ENCODE measurements at regions not wholly inside any gene's neighbourhood (a gene's known extent, or its start where the extent isn't known, plus 50 kb on each side); places are given as distances from the start of the nearest gene placed in this dataset.

DNA sequence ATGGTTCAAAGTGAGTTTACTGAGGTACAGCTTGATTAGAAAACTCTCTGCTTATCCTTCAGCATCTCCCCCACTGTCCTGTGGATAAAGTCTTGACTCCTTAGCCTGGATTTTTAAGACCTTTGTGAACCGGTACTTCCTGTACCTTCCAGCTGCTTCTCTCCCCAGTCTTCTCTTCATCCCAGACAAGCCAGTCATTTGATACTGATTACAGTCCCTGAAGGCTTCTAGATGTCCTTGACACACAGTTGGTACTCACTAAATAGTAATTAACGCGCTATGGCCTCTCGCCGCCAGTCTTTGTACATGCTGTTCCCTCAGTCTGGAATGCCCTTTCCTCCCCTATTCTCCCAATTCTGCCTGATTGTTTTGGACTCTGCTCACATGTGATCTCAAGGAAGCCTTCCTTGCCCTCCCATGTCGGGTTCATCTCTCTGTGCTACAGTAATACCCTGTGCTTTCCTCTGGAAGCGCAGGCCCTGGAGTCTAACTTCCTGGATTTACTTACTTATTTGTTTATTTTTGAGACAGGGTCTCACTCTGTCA, 50.6 kb upstream of the PTGR2 start:
- no peak for DNase-seq (ENCODE audit: low read depth)

DNA sequence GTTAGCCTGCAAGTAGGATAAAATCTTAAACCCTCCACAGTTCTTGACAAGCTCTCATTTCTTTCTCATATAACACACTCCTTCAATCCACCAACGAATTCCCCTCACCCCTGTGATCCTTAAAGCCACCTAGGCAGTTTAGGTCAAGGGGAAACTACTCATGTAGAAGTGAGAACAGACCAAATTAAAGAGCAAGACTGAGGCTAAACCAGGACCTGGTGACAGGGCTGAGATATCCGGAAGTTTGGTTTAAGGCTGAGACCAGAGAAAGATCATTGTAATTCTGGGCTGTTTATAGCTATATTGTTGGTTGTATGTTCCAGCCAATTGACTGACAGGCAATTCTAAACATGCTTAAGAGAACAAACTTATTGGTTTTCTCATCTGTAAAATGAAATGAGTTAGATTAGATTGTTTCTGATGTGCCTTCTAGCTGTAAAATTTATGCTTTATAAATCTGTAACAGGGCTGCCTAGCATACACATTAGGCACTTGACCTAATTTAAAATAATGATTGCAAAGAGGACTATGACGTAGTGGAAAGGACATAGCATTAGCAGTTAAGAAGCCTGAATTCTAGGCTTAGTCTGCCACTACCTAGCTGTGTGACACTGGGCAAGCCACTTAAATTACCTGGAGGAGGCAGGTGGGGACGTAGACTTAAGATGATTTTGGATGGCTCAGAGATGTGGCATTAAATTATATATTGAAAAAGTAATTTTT, 53.9 kb upstream of the PTGR2 start:
- H3K4me3 ChIP-seq (ENCODE audit: low read depth, low read length) = no peak overlapping the region
- DNase-seq (ENCODE audit: low read depth) = no peak

More for the DNA sequence above, 50.6 kb upstream of the PTGR2 start:
- no peak overlapping the region for H3K4me3 ChIP-seq (ENCODE audit: low read depth, low read length)

DNA sequence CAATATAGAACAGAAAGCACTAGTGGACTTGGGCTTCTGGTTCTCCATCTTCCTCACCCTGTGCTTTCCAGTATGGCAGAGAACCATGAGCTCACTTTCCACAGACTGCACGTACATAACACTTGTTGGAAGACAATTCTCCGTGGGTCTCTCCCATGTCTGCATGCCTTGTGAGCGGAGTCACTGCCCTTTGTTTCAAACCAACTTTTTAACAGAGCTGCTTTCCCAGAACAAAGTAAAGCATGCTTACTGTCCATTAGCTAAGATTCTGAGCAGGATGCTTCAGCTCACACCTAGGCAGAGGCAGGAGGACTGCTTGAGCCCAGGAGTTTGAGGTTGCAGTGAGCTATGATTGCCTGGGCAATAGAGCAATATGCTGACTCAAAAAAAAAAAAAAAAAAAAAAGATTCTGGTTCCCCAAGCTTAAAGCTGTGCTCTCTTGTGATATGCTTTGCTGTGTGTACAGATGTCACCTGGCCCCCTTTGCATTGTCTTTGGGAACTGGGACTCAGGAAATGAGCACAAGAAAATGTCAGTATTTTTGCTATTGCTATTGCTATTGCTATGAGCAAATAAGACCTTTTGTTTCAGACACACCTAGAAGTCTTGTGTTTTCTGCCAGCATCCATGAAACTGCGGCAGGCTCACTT, 54.6 kb upstream of the PTGR2 start:
- no peak for DNase-seq (ENCODE audit: low read depth)
- no peak overlapping the region for H3K4me3 ChIP-seq (ENCODE audit: low read depth, low read length)

DNA sequence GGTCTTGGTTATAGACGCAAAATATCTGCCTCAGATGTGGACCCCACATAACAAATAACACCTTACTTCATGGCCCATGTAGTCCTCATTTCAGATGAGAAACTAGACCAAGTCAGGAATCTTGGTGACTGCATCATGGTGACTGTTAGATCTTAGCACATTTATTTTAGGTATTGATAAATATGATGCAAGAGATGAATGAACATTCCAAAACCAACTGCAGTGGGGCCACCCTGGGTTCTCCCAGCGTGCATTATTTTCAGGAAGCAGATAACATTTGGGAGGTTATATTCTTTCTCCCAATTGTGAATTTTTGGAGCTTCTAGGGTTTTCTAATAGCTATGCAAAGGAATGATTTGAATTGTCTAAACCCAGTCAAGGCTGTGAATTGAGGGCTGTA, 55.2 kb upstream of the PTGR2 start:
- no peak for DNase-seq (ENCODE audit: low read depth)
- H3K4me3 ChIP-seq (ENCODE audit: low read depth, low read length) = no peak overlapping the region

DNA sequence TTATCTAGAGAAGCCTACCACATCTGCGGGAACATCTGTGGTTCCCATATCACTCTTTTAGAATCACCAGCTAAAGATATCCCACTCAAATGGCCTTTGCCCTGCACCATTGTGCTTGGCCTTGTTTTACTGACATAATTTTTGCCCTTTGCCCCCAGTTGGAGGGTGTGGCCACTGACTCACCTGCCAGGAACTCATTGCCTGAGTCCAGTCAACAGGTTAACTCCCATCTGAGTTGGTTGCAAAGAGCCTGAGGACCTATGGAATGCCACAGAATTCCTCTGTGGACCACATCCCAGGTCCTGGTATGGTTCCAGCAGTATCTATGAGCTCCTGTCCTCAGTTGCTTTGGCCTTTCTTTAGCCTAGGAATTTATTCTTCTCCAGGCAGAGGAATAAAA, 55.7 kb upstream of the PTGR2 start:
- no peak overlapping the region for H3K4me3 ChIP-seq (ENCODE audit: low read depth, low read length)

DNA sequence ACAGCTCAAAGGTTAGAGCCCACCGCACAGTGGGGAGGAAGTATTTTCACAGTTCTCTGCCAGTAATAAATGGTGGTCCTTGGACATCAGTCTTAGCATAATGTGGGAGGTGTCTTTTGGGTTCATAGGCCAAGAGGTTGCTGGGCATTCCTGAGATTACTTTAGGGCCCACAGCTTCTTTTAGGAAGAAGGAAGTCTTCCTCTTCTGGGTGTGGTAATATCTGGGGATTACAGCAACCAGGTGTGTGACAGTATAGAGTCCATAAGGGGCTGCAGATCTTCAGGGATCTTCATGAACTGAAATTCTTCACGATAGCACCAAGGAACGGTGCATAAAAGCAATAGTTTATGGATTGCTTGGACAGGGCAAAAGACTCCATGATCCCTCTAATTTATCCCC, 56.2 kb upstream of the PTGR2 start:
- no peak for DNase-seq (ENCODE audit: low read depth)
- no peak overlapping the region for H3K4me3 ChIP-seq (ENCODE audit: low read depth, low read length)

More for the DNA sequence above, 55.7 kb upstream of the PTGR2 start:
- DNase-seq (ENCODE audit: low read depth) = no peak

DNA sequence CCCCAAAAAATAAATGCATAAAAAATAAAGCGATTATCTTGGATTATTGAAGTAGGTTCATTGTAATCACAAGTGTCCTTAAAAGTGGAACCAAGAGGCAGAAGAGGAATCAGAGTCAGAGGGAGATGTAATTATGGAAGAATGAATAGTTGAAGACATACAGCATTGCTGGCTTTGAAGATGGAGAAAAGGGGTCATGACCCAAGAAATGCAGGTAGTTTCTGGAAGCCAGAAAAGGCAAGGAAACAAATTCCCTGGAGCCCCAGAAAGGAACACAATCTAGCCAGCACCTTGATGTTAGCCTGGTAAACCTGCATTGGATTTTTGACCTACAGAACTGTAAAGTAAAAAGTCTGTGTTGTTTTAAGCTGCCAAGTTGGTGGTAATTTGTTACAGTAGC, 57.5 kb upstream of the PTGR2 start:
- no peak for DNase-seq (ENCODE audit: low read depth)
- H3K4me3 ChIP-seq (ENCODE audit: low read depth, low read length) = no peak overlapping the region

DNA sequence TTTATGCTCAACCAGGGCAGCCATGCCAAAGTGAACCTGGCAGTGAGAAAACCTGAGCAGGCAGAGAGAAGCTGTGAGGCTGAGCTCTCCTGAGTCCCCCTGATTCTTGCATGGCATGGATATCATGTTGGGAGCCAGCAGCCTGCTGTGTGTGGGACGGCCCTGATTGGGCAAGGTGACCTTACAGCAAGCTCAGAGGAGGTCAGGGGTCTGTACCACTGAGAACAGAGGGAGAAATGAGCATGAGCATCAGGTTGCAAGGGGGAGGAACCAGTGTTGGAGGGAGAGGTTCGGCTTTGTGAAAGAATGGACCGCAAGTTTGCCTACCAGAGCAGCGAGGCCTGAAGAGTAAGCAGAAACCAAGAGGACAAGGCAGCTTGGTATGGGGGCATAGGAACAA, 59.1 kb upstream of the PTGR2 start:
- no peak overlapping the region for H3K4me3 ChIP-seq (ENCODE audit: low read depth, low read length)
- no peak for DNase-seq (ENCODE audit: low read depth)

DNA sequence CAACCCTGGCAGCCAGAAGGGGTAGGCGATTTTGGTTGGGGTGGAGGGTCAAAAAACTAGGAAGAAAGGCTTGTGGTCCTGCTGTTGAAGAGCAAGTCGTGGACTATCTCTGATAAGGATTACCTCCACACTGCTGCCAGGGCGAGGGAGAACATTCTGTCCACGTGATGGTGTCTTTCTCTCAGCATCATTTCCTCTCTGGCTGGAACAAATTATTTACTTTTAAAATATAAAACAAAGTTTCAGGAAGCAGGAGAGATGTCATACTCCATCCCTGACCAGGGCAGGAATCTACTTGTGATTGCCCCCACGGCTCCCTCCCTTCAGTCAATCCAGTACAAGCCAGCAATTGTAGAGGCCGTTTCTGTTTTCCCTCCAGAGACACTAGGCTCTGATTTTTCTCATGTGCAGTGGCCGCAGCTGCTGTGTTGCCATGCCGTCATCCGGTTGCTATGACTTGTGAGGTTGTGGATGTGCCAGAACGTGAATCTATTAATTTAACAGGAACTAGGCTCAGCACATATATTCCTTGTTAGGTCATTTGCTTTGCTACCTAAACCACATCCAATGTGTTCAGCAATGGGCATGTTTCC, 61.5 kb upstream of the PTGR2 start:
- peak; percentile 93 for DNase-seq (ENCODE audit: low read depth)
- H3K4me3 ChIP-seq (ENCODE audit: low read depth, low read length) = no peak overlapping the region

DNA sequence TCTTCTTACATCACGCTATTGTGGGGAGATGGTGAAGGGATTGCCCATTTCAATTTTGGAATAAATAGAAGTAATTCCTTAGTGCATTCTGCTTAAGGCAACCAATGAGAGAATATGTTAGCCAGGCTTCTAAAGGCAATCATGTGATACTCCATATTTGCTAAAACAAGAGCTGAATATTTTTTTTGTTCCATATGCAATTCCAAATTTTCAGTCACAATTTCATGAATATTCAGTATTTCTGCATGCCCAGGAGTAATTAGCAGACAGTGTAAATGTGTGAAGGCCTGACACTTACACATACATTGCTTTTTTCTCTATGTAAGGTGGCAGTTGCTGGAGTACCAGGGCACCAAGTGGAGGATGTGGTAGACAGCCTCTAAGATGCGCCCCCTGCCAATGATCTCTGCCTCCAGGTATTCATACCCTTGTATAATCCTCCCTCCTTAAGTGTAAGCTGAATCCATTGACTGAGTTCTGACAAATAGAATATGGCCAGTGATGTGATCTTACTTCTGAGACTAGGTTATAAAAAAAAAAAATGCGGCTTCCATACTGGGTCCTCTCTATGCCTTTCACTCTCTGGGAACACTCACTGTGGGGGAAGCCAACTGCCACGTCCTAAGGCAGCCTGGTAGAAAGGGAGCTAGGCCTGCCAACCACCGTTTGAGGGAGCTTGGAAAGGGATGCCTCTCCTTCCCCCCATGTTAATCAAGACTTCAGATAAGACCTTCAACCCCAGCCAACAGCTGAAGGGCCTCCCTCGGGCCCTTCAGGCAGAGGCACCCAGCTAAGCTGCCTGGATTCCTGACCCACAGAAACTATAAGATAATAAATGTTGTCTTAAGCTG, 62.7 kb upstream of the PTGR2 start:
- no peak for DNase-seq (ENCODE audit: low read depth)
- no peak overlapping the region for H3K4me3 ChIP-seq (ENCODE audit: low read depth, low read length)

DNA sequence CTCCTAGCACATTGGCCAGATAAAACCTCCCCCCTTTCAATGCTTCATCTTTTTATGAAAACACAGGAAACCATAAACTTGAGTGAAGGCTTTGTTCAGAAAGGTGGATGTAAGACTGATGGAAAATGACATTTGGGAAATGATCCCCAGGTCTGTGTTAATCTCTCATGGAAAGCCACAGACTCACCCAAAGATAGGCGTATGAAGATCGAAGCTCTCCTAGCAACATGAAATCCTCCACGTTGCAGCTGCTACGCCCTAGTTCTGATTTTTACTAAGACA, 63.4 kb upstream of the PTGR2 start:
- DNase-seq (ENCODE audit: low read depth) = no peak
- H3K4me3 ChIP-seq (ENCODE audit: low read depth, low read length) = peak overlapping the region; percentile 56

DNA sequence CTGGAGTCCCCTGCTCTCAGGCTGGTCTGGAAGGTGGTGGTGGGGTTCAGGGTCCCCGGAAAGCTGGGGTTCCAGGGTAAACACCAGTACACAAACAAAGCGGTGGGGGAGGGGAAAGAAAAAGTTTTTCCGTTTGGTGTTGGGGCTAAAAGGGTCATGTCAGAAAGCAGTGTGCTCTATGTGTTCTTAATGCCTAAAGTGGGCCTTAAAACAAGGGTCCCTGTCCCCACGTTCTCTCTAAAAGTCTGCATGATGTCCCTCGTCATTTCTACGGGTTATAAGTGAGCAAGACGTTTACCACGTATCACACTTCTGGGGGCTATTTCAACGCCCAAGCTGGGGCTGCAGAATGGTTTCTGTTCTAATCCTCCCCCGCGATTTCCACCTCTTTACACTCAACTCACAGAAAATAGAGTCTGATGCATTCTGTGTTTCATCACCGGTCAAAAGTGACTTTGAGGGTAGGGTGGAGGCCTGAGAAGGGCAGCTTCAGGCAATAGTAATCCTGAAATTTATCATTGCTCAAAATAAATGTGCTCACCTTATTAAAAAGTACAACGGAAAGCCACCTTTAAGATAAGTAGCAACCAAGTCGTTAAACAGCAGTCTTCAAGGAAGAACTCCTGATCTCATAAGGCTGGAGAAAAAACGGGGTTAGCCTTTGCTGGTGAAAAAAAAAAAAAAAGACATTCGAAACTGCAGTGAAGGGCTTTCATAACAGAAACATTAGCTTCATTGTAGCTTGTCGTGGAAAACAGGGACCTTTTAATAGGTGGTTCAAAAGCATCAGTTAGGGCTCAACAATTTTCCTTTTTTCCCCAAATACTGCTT, 63.9 kb upstream of the PTGR2 start:
- peak overlapping the region; percentile 56 for H3K4me3 ChIP-seq (ENCODE audit: low read depth, low read length)
- DNase-seq (ENCODE audit: low read depth) = no peak

DNA sequence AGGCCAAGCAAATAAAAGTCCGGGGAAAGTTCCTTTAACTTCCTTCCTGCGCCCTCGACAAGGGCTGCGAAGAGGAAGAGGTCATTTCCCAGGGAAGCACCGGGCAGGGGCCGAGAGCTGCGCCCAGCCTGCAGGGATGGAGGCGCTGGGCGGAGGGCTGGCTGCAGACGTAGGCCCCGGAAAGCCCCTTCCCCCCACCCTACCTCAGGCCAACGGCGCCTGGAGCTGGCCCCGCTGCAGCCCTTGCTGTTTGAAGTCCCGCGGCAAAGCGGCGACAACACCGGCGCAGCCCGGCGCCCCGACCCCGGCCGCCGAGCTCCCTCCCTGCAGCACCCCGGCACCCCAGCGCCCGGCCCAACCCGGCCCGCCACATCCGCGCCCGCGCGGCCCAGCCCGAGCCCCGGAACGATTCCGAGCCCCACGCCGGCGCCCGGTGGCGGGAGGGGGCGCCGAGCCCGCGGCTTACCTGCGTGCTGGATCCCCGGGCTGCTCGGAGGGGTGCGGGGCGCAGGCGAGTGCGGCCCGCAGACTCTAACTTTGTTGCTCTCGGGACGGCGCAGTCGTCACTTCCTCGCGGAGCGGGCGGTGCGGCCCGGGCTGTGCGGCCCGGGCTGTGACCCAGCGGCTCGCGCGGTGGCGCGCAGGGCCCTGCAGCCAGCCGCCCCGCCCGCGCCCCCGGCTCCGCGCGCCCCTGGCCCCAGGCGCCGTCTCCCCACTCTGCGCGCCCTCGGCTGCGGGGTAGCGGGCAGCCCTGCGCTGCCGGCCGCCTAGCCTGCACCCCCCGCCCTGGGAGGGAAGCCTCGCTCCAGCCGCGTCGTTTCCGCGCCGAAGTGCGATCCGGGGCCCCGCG, 64.8 kb upstream of the PTGR2 start:
- peak overlapping the region; percentile 56 for H3K4me3 ChIP-seq (ENCODE audit: low read depth, low read length)
- DNase-seq (ENCODE audit: low read depth) = no peak

DNA sequence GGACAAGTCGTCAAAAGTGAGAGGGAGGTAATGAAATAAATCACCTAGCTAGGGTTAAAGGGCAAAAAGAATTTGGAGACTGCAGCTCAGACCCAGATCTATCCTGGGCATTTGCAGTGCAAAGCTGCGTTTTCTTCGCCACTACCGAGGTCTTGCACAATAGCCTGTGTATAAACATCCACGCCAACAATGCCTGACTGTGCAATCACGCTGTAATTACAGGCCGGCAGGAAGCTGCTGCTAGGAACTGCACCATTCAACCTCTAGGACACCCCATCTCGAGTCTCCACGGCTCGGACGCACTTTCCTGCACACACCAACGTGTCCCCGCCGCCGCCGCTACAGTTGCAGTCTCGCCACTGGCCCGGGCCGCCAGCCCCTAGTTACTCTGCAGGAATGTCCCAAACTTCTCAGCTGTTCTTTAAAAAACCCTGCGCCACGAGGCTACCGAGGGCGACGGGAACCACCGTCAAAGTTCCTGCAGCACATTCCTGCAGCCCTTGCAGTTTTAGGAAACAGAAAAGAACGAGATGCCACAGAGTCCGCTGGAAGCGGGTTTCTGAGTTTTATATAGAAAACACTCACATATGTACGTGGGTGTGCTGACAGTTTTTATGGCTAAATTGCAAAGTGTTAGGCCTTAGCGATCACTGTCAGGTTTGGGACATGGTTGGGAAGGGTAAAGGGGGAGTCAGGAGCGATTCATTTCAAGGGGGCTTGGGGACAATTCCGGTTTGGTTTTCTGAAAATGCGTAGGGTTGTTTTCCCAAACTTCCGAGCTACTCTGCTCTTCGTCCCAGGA, 65.6 kb upstream of the PTGR2 start:
- DNase-seq (ENCODE audit: low read depth) = peak; percentile 89
- peak overlapping the region; percentile 56 for H3K4me3 ChIP-seq (ENCODE audit: low read depth, low read length)

DNA sequence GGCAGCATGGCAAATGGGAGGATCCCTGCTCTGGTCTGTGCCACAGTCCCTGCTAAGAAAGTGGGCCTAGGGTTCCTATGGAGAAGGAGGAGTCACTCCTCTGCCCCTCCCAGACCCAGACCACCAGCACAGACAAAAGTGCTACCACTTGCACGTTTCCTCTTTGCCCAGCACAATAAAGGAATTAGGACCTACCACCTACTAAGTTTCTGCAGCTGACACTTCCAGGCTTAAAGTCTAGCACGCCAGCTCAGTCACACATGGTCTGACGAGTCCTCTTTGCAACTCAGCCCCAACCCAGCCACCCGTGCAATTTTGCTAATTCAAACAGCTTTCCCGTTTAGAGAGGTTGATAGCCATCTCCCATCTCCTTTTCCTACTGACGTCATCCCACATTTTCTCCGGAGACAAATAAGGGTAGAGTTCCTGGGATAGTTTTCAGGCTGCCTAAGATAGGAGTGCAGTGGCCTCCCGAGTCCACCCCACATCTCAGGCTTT, 66.2 kb upstream of the PTGR2 start:
- peak; percentile 71 for DNase-seq (ENCODE audit: low read depth)
- peak overlapping the region; percentile 56 for H3K4me3 ChIP-seq (ENCODE audit: low read depth, low read length)

DNA sequence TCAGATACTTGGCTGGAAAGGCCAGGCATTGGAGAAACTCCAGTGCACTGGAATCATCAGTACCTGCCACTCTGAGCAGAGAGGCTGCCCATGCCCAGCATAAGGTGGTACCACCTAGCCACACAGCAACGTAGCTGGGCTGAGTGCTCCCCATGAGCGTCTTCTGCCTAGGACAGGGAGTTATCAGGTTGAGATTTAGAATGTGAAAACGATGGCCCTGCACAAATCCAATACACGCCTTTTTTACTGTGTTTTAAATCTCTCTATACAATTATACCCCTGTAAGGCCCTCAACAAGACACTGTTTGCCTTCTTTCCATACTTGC, 66.7 kb upstream of the PTGR2 start:
- no peak for DNase-seq (ENCODE audit: low read depth)
- H3K4me3 ChIP-seq (ENCODE audit: low read depth, low read length) = peak overlapping the region; percentile 56

DNA sequence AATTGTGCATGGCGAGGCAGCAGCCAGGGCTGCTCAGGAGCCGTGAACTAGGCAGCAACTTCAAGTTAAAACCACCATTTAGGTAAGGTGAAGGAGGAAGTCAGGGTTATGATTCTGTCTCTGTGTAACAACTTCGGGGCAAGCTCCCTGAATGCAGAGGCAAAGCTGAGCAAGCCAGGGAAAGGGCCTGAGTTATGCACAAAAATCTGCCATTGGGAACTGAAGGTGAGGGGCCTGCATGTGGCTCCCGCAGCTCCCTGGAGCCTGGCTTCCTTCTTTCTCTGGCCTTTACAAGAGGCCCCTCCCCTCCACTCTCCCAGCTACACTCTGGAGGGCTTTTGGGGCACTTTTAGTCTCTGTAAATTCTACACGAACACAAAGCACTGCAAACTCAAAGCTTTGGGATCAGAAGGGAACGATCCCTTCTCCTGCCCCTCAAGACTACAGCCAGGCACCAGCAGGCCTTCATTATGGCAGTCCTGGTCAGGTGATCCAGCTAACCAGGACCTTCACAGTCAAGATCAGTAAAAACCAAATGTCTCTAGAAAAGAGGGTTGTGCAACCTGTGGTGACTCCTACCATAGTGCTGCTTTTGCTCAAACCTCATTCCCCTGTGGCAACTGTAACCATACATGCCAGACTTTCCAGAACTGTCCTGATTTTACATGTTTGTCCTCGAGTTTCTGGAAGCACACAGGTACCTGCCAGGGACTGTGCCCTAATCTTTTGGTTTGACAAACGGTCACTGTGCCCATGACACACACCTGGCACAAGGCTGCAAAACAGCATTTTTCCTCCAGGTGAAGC, 67.2 kb upstream of the PTGR2 start:
- H3K4me3 ChIP-seq (ENCODE audit: low read depth, low read length) = no peak overlapping the region
- no peak for DNase-seq (ENCODE audit: low read depth)

All from skeletal muscle cell (primary cell).